ENCODE measurements at regions not wholly inside any gene's neighbourhood (a gene's known extent, or its start where the extent isn't known, plus 50 kb on each side); places are given as distances from the start of the nearest gene placed in this dataset.

DNA sequence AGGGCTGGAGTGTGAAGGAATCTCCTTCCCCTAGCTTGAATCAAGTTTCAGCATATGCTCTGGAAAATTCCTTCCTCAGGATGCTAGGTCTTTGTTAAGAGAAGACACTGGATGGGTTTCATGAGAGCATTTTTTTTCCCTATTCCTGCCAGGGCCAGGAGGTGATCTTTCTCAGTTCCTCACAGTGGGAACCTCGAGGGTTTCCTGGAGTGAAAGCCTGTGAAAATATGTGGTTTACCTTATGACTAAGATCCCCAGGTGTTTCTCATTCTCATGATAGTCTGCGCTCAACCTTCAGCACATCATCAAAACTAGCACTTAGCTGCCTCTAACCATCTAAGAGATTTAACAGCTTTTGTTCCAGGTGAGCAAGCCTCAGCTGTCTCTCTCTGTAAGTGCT, 985.3 kb upstream of the FAT3 start:
- no peak for DNase-seq (ENCODE audit: low read depth)

GRCh38 chr11:91231226-91231625, 993.4 kb upstream of the FAT3 start:
- no peak for DNase-seq (ENCODE audit: low read depth)

DNA sequence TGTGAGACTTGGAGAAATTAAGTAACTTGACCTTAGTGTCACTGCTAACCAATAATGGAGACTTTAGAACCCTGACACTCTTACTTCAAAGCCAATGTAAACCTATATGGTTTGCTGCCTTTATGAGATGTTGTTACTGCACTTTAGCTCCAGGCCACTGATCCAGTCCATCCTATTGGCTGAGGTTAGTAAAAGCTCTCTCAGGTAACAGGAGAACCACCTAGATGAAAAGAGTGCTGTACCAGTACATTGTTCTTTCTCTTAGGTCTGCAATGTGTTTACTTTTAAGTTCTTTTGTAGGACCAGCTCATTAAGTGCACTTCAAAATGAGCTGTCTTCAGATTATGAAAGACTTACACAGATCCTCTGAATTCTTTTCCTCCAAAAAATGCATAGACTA, 994.0 kb upstream of the FAT3 start:
- no peak for DNase-seq (ENCODE audit: low read depth)

DNA sequence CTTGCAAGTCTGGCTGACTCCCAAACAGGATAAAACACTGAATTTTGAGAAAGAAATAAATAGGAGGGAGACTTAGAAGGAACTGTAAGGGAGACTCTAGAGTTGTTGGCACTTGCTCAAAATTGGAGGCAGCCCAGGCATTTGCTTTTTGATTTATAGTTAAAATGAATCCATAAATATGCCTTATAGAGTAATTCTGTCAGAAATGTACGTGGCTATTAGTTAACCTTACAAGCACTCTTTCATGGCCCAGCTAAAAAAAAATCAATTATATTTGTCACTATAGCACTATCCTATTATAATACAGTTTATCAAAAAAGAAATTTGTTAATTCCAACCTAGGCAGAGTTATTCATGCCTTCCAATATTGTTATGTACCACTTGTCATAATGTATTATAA, 1000.0 kb upstream of the CHORDC1 start:
- no peak for DNase-seq (ENCODE audit: low read depth)

DNA sequence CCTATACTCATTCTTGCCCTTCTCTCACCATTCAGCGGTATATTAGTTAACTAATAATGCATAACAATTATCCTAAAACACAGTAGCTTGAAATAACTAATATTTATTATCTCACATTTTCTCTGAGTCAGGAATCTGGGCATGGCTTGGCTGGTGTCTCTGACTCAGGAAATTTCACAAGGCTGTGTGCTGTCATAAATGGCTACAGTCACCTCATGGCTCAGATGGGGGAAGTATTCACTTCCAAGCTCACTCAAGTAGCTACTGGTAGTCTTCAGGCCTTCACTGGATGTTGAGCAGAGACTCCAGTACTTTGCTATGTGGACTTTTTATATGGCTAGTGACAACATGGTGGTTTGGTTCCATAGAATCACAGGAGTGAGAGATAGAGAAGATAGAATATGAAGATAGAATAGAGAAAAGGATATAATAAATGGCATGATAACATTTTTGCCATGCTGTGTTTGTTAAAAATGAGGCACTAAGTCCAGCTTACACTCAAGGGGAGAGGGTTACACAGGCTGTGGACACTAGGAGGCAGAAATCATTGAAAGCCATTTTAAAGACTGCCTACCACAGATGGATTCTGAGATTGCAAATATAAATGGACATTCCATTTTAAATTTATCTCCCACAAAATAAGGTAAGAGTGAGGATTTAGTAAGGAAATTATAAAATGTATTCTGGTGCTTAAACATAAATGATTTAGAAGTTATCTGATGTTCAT, 997.8 kb upstream of the CHORDC1 start:
- peak; percentile 73 for DNase-seq (ENCODE audit: low read depth)

- DNase-seq (ENCODE audit: low read depth): peak; percentile 20
Measured at GRCh38 chr11:91219535-91219934, 996.7 kb upstream of the CHORDC1 start.

GRCh38 chr11:91209751-91210150, 986.9 kb upstream of the CHORDC1 start:
- DNase-seq (ENCODE audit: low read depth): no peak

DNA sequence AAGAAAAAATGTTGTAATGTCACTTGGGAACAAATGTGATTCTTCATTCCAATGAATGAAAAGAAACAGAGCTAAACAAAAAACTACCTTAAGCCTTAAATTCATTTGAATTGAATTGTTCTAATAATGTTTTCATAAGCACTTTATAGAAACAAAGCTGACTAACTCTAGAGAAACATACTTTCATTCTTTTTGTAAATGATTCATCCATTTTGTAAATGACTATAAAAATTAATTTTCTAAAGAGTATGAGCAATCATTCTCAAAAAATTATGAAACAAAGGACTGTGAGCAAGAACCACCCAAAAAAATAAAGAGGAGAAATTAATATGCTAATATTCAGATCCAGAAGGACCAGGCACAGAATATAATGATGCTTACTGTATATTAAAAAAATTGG, 986.5 kb upstream of the CHORDC1 start:
- DNase-seq (ENCODE audit: low read depth): no peak

- DNase-seq (ENCODE audit: low read depth): peak; percentile 79
Measured at GRCh38 chr11:91199866-91200265, 977.0 kb upstream of the CHORDC1 start.

DNA sequence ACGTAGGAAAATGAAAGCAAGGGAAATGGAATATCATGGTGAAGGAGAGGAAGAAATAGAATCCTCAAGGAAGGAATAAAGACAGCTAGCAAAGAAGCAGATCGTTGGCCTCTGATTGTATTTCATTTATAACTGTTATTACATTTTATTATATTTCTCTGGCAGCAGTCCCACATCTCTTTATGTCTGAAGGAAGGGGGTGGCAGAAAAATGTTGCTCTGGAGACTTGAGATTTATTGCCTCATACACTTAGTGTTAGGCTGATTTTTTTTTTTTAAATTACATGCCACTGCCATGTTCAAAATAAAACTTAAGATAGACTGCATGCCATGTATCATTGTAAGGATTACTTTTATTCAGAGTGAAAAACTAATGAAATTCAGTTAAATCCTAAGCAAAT, 971.7 kb upstream of the CHORDC1 start:
- no peak for DNase-seq (ENCODE audit: low read depth)

DNA sequence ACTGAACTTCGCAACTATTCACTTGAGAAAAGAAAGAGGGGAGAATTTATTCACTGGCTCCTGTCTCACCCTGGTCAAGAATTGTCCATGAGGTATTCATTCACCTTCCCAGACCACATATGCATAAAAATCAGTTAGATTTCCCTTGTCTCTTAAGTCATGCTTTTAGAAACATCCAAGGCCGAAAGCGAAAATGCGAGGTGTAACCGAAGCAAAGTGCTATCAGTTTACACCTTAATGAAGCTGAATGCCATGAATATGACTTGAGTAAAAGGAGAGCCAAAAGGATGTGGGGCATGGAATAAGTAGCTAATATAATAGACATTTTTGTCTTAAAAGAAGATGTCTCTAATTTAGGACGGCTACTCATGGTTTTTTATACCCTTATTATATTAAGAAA, 965.6 kb upstream of the CHORDC1 start:
- DNase-seq (ENCODE audit: low read depth): no peak

GRCh38 chr11:91187314-91187713, 964.5 kb upstream of the CHORDC1 start:
- DNase-seq (ENCODE audit: low read depth): no peak

DNA sequence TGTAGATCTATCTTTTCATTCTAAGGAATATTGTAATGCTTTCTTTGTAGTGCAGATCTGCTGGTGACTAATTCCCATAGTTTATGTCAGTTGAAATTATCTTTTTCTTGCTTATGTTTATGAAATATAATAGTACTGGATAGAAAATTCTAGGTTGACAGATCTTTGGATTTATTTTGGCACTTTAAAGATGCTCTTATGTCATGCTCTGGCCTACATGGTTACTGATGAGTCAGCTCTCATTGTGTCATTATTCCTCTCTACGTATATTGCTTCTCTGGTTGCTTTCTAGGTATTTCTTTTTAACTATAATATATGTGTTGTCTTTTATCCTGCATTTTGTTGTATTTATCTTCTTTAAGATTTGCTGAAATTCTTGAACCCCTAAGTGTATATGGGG, 955.5 kb upstream of the CHORDC1 start:
- DNase-seq (ENCODE audit: low read depth): no peak

- no peak for DNase-seq (ENCODE audit: low read depth)
Measured at GRCh38 chr11:91174734-91175133, 951.9 kb upstream of the CHORDC1 start.

DNA sequence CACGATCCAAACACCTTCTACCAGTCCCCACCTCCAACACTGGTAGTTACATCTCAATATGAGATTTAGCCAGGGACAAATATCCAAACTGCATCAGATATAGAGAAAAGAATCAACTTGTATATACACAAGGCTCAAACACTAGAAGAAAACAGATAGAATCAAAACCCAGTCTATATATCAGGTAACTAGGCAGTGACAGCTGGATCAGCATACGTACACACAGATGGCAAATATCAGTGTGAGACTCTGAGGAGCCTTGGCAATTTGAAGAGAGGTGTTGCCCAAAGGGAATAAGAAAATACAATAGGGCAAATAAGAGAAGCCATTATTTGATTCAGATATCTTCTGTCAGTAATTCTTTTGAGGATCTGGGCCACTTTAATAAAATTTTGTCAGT, 951.3 kb upstream of the CHORDC1 start:
- no peak for DNase-seq (ENCODE audit: low read depth)

DNA sequence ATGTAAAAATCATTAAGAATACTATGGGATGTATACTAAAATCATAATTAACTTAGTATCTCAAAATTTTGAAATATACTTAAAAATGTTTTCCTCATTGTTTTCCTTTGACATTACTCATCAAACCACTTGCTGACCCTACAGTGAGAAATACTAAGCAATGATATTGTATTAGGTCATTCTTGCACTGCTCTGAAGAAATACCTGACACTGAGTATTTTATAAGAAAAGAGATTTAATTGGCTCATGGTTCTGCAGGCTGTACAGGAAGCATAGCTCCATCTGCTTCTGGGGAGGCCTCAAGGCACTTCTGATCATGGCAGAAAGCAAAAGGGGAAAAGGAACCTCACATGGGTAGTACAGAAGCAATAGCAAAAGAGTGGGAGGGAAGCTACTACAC, 950.9 kb upstream of the CHORDC1 start:
- peak; percentile 13 for DNase-seq (ENCODE audit: low read depth)

DNA sequence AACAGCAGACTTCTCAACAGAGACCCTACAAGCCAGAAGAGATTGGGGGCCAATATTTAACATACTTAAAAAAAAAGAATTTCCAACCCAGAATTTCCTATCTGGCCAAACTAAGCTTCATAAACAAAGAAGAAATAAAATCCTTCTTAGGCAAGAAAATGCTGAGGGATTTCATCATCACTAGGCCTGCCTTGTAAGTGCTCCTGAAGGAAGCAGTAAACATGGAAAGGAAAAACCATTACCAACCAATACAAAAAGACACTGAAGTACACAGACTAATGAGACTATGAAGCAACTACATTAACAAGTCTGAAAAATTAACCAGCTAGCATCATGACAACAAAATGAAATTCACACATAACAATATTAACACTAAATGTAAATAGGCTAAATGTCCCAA, 947.9 kb upstream of the CHORDC1 start:
- no peak for DNase-seq (ENCODE audit: low read depth)

- DNase-seq (ENCODE audit: low read depth): no peak
Measured at GRCh38 chr11:91164452-91164822, 941.6 kb upstream of the CHORDC1 start.

DNA sequence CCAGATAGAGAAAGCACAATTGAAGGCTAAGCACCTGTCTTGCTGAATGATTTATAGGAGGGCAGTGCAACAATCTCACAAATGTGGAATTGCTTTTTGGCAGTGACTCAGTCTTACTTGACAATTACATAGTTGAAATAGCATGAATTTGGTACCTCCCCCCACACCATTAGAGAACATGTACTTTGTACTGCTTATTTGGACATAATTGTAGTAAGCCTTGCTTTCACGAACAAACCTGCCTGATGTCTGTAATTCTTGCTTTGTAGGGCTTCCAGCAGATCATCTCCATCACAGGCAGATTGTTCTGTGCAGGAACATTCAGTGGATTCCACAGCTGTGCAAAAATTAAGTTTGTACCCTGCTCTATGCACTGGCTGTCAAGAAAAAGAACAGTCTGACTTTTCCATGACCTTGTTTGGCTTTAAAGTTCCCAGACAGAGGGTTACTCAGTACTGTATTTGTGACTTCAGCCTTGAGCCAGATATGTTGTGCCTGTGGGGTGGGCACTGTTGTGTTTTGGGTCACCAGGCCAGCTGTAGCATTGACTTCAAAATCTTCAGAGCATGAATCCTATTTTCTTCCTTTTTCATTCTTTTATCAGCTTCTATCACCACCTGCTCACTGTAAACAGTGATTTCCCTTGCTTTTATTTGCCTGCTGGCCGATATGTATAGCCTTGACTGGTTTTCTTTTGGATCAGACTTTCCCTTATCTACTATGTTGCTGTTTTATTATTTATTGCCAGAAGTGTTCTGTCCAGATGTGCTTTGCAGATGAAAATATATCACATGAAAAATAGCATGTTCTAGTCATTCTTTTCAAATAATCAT, 941.0 kb upstream of the CHORDC1 start:
- peak; percentile 6 for DNase-seq (ENCODE audit: low read depth)

GRCh38 chr11:91160661-91161060, 937.8 kb upstream of the CHORDC1 start:
- no peak for DNase-seq (ENCODE audit: low read depth)

DNA sequence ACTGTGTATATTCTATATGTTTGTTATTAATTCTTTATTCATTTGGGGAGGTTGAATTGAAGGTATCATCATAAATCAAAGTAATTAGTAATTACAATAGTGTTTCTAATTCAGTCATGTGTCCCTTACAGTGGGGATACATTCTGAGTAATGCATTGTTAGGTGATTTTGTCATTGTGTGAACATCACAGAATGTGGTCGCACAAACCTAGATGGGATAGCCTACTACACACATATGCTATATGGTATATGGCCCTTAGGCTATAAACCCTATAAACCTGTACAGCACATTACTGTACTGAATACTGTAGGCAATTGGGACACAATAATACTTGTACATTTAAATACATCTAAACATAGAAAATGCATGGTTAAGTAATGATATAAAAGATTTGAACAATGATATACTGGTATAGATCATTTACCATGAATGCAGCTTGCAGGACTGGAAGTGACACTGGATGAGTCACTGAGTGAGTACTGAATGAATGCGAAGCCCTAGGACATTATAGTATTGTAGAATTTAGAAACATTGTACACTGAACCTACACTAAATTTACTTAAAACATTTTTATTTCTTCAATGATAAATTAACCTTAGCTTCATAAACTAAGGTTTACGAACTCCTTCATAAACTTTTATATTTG, 936.2 kb upstream of the CHORDC1 start:
- DNase-seq (ENCODE audit: low read depth): no peak

GRCh38 chr11:91158297-91158696, 935.4 kb upstream of the CHORDC1 start:
- DNase-seq (ENCODE audit: low read depth): no peak

DNA sequence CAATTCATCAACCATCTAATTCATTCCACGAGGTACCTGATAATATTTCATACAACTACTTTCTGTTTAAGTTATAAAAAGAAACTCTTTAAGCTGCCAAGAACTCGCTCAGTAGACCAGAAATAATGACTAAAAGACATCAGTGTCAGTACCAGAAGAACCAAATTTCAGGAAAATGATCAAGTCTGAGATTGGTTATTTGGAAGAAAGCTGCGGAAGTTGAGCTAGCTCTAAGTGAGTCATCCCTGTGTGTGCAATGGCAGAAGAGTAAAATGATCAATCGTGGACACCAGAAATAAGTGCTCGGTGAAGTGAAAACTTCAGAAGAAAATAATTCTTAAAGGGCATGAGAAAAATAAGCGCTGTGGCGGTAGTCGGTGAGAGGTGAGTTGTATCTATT, 933.2 kb upstream of the CHORDC1 start:
- DNase-seq (ENCODE audit: low read depth): no peak

Measured in stromal cell of bone marrow (primary cell).